GM12865 (cell line): ENCODE measurements at regions not wholly inside any gene's neighbourhood (a gene's known extent, or its start where the extent isn't known, plus 50 kb on each side); places are given as distances from the start of the nearest gene placed in this dataset.
A peak's percentile ranks its signal among the peaks of the same experiment; 100 is the strongest.
"Not testable (repeated sequence)": the region's sequence is repeated elsewhere in the genome, so short reads cannot be mapped to it uniquely, and the experiment has no call there.

Experiments used
- DNase-seq: peaks from one replicate; pipeline ENCODE4 v3.0.0; 2010; ENCODE audit warnings: low read depth
- H3K4me3 ChIP-seq: 2 replicates; pipeline ENCODE4 v1.5.1; 2011; ENCODE audit warnings: mild to moderate bottlenecking, low read depth, low read length, control low read depth
- TF ChIP-seq, protein P1 (sequence below): IDR thresholded peaks from 2 replicates; pipeline ENCODE4 v1.5.1; 2011; ENCODE audit warnings: low read length, control low read depth, low read depth, inconsistent platforms; ENCODE audit not compliant: insufficient read depth; ENCODE audit errors: missing control alignments

DNA sequence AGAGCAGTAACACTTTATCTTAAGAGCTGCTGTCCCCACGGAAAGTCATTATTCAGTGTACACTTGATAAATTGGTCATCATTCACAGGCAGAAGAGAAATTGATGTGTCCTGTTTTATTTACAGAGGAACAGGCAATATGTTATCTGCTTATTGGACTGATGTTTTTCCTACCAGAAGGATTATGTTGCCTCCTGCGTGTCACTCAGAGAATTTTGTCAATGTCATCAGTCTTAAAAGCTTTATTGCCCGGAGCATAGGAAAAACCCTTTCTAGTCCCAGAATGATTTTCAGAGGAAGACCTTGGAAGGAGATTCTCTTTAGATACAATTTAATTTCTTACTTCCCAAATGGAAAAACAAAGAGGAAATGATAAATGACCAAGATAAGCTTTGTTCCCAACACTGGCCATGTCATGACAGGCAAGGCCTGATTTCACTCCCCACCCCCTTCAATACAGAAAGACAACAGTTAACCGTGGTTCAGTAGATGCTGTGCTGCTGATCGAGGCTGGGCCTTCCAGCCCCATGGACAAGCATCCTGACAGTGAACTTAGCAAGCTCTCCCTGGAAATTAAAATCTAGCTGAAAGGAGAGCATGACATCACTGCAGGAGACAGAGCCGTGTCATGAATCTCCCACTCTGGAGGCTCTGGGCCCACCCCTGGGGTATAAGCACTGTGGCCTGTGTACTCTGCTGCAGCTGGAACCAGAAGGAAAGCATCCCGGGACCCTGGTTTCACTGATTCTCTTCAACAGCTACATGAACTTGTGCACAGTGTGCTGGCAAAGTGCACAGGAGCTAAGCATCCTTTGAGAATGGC lies 118.8 kb upstream of the LYZL2 start:
- no peak for DNase-seq
- no peak overlapping the region for H3K4me3 ChIP-seq
- TF ChIP-seq, protein P1, sequence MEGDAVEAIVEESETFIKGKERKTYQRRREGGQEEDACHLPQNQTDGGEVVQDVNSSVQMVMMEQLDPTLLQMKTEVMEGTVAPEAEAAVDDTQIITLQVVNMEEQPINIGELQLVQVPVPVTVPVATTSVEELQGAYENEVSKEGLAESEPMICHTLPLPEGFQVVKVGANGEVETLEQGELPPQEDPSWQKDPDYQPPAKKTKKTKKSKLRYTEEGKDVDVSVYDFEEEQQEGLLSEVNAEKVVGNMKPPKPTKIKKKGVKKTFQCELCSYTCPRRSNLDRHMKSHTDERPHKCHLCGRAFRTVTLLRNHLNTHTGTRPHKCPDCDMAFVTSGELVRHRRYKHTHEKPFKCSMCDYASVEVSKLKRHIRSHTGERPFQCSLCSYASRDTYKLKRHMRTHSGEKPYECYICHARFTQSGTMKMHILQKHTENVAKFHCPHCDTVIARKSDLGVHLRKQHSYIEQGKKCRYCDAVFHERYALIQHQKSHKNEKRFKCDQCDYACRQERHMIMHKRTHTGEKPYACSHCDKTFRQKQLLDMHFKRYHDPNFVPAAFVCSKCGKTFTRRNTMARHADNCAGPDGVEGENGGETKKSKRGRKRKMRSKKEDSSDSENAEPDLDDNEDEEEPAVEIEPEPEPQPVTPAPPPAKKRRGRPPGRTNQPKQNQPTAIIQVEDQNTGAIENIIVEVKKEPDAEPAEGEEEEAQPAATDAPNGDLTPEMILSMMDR: no peak

GRCh38 chr10:30747633-30748032 lies 118.1 kb upstream of the LYZL2 start:
- peak; percentile 79 for DNase-seq
- no peak overlapping the region for H3K4me3 ChIP-seq
- TF ChIP-seq, protein P1: no peak

- no peak overlapping the region for H3K4me3 ChIP-seq
- no peak for DNase-seq
- TF ChIP-seq, protein P1: no peak
These were observed 116.4 kb upstream of the LYZL2 start for GRCh38 chr10:30745953-30746352.

- H3K4me3 ChIP-seq: no peak overlapping the region
- DNase-seq: no peak
- TF ChIP-seq, protein P1: no peak
These were observed 114.6 kb upstream of the LYZL2 start for GRCh38 chr10:30744106-30744505.

- H3K4me3 ChIP-seq: no peak overlapping the region
- DNase-seq: peak; percentile 26
- TF ChIP-seq, protein P1: no peak
These were observed 114.0 kb upstream of the LYZL2 start for GRCh38 chr10:30743586-30743985.

DNA sequence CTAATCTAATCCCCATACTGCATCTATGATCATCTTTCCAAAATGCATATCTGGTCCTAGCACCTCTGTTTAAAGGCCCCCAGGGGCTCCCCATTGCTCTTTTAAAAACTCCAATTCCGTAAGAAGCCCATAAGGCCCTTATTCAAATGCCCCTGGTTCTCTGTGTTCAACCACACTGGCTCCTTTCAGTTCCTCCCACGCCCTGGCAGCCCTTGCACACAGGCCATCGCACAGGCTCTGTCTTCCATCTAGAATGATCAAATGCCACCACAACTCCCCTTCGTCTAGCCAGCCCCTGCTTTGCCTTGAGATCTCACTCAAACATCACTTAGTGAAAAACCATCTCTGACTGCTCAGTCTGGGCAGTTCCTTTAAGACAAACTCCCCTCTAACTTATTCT lies 112.9 kb upstream of the LYZL2 start:
- no peak overlapping the region for H3K4me3 ChIP-seq
- peak; percentile 83 for DNase-seq
- TF ChIP-seq, protein P1: no peak

DNA sequence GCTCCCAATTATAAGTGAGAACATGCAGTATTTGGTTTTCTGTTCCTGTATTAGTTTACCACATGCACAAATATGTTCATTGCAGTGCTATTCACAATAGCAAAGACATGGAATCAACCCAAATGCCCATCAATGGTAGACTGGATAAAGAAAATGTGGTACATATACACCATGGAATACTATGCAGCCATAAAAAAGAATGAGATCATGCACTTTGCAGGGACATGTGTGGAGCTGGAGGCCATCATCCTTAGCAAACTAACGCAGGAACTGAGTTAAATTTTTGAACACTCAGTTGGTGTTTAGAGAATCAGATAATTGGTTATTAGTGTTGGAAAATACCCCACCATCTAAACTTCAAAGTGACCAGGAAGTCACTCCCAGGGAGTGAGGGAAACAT lies 111.2 kb upstream of the LYZL2 start:
- DNase-seq, H3K4me3 ChIP-seq: not testable (repeated sequence)
